ENCODE measurements at regions not wholly inside any gene's neighbourhood (a gene's known extent, or its start where the extent isn't known, plus 50 kb on each side); places are given as distances from the start of the nearest gene placed in this dataset.

GRCh38 chr12:69136931-69137613 lies 102.3 kb upstream of the CPSF6 start:
- no peaks in the 10 kb centered on the region for H3K9me2 ChIP-seq (ENCODE audit: insufficient read depth, low read length)
- H3K9ac ChIP-seq (ENCODE audit: low read length) = no peak overlapping the region
- H3K4me2 ChIP-seq (ENCODE audit: low read length) = no peak overlapping the region
- no peaks in the 10 kb centered on the region for H3K27me3 ChIP-seq (ENCODE audit: insufficient read depth, low read depth, low read length)
- no peaks in the 10 kb centered on the region for H3K79me2 ChIP-seq (replicated peaks; ENCODE audit: insufficient read depth, low read length)
- H3F3A ChIP-seq (ENCODE audit: insufficient read depth, low read length, poor library complexity, severe bottlenecking) = no peaks in the 10 kb centered on the region
- no peaks in the 10 kb centered on the region for H4K20me1 ChIP-seq (ENCODE audit: insufficient read depth)
- no peak overlapping the region for H3K27ac ChIP-seq (ENCODE audit: low read length)
- H3K9me3 ChIP-seq (ENCODE audit: low read length) = no peaks in the 10 kb centered on the region
- no peak for TF ChIP-seq EZH2 (IDR thresholded peaks at IDR 0.05; ENCODE audit: borderline replicate concordance, insufficient read depth, low read length, poor library complexity, severe bottlenecking)
- TF ChIP-seq SMC3 (conservative IDR thresholded peaks at IDR 0.05; ENCODE audit: poor library complexity) = no peak
- no peak for TF ChIP-seq RAD21 (conservative IDR thresholded peaks at IDR 0.05)
- TF ChIP-seq MXI1 (conservative IDR thresholded peaks at IDR 0.05; ENCODE audit: poor library complexity, severe bottlenecking) = no peak
- TF ChIP-seq, protein P1, sequence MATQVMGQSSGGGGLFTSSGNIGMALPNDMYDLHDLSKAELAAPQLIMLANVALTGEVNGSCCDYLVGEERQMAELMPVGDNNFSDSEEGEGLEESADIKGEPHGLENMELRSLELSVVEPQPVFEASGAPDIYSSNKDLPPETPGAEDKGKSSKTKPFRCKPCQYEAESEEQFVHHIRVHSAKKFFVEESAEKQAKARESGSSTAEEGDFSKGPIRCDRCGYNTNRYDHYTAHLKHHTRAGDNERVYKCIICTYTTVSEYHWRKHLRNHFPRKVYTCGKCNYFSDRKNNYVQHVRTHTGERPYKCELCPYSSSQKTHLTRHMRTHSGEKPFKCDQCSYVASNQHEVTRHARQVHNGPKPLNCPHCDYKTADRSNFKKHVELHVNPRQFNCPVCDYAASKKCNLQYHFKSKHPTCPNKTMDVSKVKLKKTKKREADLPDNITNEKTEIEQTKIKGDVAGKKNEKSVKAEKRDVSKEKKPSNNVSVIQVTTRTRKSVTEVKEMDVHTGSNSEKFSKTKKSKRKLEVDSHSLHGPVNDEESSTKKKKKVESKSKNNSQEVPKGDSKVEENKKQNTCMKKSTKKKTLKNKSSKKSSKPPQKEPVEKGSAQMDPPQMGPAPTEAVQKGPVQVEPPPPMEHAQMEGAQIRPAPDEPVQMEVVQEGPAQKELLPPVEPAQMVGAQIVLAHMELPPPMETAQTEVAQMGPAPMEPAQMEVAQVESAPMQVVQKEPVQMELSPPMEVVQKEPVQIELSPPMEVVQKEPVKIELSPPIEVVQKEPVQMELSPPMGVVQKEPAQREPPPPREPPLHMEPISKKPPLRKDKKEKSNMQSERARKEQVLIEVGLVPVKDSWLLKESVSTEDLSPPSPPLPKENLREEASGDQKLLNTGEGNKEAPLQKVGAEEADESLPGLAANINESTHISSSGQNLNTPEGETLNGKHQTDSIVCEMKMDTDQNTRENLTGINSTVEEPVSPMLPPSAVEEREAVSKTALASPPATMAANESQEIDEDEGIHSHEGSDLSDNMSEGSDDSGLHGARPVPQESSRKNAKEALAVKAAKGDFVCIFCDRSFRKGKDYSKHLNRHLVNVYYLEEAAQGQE (IDR thresholded peaks at IDR 0.05; ENCODE audit: borderline replicate concordance) = no peak
- TF ChIP-seq EP300 (conservative IDR thresholded peaks at IDR 0.05; ENCODE audit: poor library complexity, severe bottlenecking) = no peak
- no peak for TF ChIP-seq POLR2AphosphoS5 (IDR thresholded peaks at IDR 0.05)
- TF ChIP-seq TAF1 (IDR thresholded peaks at IDR 0.05; ENCODE audit: low read depth) = no peak
- TF ChIP-seq, protein P2, sequence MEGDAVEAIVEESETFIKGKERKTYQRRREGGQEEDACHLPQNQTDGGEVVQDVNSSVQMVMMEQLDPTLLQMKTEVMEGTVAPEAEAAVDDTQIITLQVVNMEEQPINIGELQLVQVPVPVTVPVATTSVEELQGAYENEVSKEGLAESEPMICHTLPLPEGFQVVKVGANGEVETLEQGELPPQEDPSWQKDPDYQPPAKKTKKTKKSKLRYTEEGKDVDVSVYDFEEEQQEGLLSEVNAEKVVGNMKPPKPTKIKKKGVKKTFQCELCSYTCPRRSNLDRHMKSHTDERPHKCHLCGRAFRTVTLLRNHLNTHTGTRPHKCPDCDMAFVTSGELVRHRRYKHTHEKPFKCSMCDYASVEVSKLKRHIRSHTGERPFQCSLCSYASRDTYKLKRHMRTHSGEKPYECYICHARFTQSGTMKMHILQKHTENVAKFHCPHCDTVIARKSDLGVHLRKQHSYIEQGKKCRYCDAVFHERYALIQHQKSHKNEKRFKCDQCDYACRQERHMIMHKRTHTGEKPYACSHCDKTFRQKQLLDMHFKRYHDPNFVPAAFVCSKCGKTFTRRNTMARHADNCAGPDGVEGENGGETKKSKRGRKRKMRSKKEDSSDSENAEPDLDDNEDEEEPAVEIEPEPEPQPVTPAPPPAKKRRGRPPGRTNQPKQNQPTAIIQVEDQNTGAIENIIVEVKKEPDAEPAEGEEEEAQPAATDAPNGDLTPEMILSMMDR (IDR thresholded peaks at IDR 0.05; ENCODE audit: poor library complexity, severe bottlenecking) = no peak
- H3K4me3 ChIP-seq (ENCODE audit: low read length) = no peak overlapping the region
- H3K36me3 ChIP-seq (ENCODE audit: insufficient read depth, low read length) = no peaks in the 10 kb centered on the region
- H2AFZ ChIP-seq (ENCODE audit: low read depth, low read length) = no peak overlapping the region

DNA sequence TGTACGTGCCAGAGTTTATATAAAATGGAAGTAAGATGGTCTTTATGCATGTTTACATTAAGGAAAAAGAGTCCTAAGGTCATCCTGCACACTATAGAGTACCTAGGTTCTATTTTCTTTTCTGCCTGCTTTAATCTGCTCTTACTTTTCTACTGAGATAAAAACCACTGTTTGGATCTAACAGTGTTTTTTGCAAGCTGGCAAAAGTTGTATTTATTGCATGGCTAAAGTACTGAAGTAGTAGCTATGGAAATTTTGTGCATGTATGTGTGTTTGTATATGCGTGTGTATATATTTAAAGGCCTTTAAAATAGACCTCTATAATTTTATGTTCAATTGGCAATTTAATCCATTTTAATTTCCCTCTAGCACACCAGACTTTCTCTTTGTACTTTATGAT lies 98.3 kb upstream of the CPSF6 start:
- no peaks in the 10 kb centered on the region for H3K79me2 ChIP-seq (replicated peaks; ENCODE audit: insufficient read depth, low read length)
- H3K27me3 ChIP-seq (ENCODE audit: insufficient read depth, low read depth, low read length) = no peaks in the 10 kb centered on the region
- H3K27ac ChIP-seq (ENCODE audit: low read length) = no peak overlapping the region
- no peaks in the 10 kb centered on the region for H3K36me3 ChIP-seq (ENCODE audit: insufficient read depth, low read length)
- H4K20me1 ChIP-seq (ENCODE audit: insufficient read depth) = no peaks in the 10 kb centered on the region
- no peak overlapping the region for H2AFZ ChIP-seq (ENCODE audit: low read depth, low read length)
- no peak overlapping the region for H3K4me2 ChIP-seq (ENCODE audit: low read length)
- no peak overlapping the region for H3K4me3 ChIP-seq (ENCODE audit: low read length)
- no peak overlapping the region for H3K9ac ChIP-seq (ENCODE audit: low read length)
- no peaks in the 10 kb centered on the region for H3F3A ChIP-seq (ENCODE audit: insufficient read depth, low read length, poor library complexity, severe bottlenecking)
- no peaks in the 10 kb centered on the region for H3K9me3 ChIP-seq (ENCODE audit: low read length)
- TF ChIP-seq MXI1 (conservative IDR thresholded peaks at IDR 0.05; ENCODE audit: poor library complexity, severe bottlenecking) = no peak
- TF ChIP-seq SMC3 (conservative IDR thresholded peaks at IDR 0.05; ENCODE audit: poor library complexity) = no peak
- no peak for TF ChIP-seq TAF1 (IDR thresholded peaks at IDR 0.05; ENCODE audit: low read depth)
- TF ChIP-seq, protein P2 (IDR thresholded peaks at IDR 0.05; ENCODE audit: poor library complexity, severe bottlenecking) = no peak
- no peak for TF ChIP-seq RAD21 (conservative IDR thresholded peaks at IDR 0.05)
- TF ChIP-seq, protein P1 (IDR thresholded peaks at IDR 0.05; ENCODE audit: borderline replicate concordance) = no peak
- no peak for TF ChIP-seq EP300 (conservative IDR thresholded peaks at IDR 0.05; ENCODE audit: poor library complexity, severe bottlenecking)
- TF ChIP-seq EZH2 (IDR thresholded peaks at IDR 0.05; ENCODE audit: borderline replicate concordance, insufficient read depth, low read length, poor library complexity, severe bottlenecking) = no peak
- TF ChIP-seq POLR2AphosphoS5 (IDR thresholded peaks at IDR 0.05) = no peak
- H3K9me2 ChIP-seq (ENCODE audit: insufficient read depth, low read length) = no peaks in the 10 kb centered on the region

All from neural cell (in vitro differentiated cells).